Hepatocyte (in vitro differentiated cells): ENCODE measurements at regions not wholly inside any gene's neighbourhood (a gene's known extent, or its start where the extent isn't known, plus 50 kb on each side); places are given as distances from the start of the nearest gene placed in this dataset.

Experiments
- DNase-seq: peaks from one replicate; pipeline ENCODE4 v3.0.0-alpha.2; 2016; ENCODE audit warnings: low spot score
- H2AFZ ChIP-seq: fragments of 200-600 bp; sonication (generic); 2 replicates; pipeline ENCODE4 v1.6.0; 2016; ENCODE audit warnings: antibody characterized with exemption, mild to moderate bottlenecking
- H3K27ac ChIP-seq: fragments of 200-600 bp; sonication (generic); 2 replicates; pipeline ENCODE4 v1.5.1; 2016; ENCODE audit warnings: mild to moderate bottlenecking
- H3K27me3 ChIP-seq: fragments of 200-600 bp; sonication (generic); 2 replicates; pipeline ENCODE4 v1.6.1; 2016
- H3K36me3 ChIP-seq: fragments of 200-600 bp; sonication (generic); replicated peaks from 2 replicates; pipeline ENCODE4 v1.5.1; 2016; ENCODE audit warnings: low read depth; ENCODE audit not compliant: insufficient read depth
- H3K4me1 ChIP-seq: fragments of 200-600 bp; sonication (generic); 2 replicates; pipeline ENCODE4 v1.5.1; 2016; ENCODE audit warnings: mild to moderate bottlenecking, moderate library complexity; ENCODE audit not compliant: insufficient read depth
- H3K4me2 ChIP-seq: fragments of 200-600 bp; sonication (generic); 2 replicates; pipeline ENCODE4 v1.6.0; 2016
- H3K4me3 ChIP-seq: fragments of 200-600 bp; sonication (generic); 2 replicates; pipeline ENCODE4 v1.5.1; 2016; ENCODE audit warnings: mild to moderate bottlenecking
- H3K79me2 ChIP-seq: fragments of 200-600 bp; sonication (generic); 2 replicates; pipeline ENCODE4 v1.6.0; 2017; ENCODE audit warnings: mild to moderate bottlenecking
- H3K9me2 ChIP-seq: fragments of 200-600 bp; sonication (generic); replicated peaks from 2 replicates; pipeline ENCODE4 v1.6.0; 2017; ENCODE audit warnings: mild to moderate bottlenecking; ENCODE audit not compliant: insufficient read depth
- H3K9me3 ChIP-seq: fragments of 200-600 bp; sonication (generic); 2 replicates; pipeline ENCODE4 v1.5.1; 2016; ENCODE audit warnings: low read depth, mild to moderate bottlenecking
- H4K20me1 ChIP-seq: fragments of 200-600 bp; sonication (generic); 2 replicates; pipeline ENCODE4 v1.6.0; 2016; ENCODE audit warnings: mild to moderate bottlenecking; ENCODE audit not compliant: insufficient read depth, poor library complexity, severe bottlenecking
- CTCF ChIP-seq: fragments of 200-600 bp; sonication (generic); IDR thresholded peaks from 2 replicates; pipeline ENCODE4 v1.5.1; 2016; ENCODE audit warnings: antibody characterized with exemption, mild to moderate bottlenecking; ENCODE audit not compliant: poor library complexity
- EZH2 ChIP-seq: fragments of 200-600 bp; sonication (generic); IDR thresholded peaks from 2 replicates; pipeline ENCODE4 v1.6.1; 2016; ENCODE audit warnings: antibody characterized with exemption, mild to moderate bottlenecking, borderline replicate concordance
- EZH2phosphoT487 ChIP-seq: fragments of 200-600 bp; sonication (generic); IDR thresholded peaks from one replicate; pipeline ENCODE4 v1.6.1; 2018; ENCODE audit warnings: antibody characterized with exemption, mild to moderate bottlenecking, low read depth, moderate library complexity; ENCODE audit not compliant: unreplicated experiment, severe bottlenecking
- WGBS: methylation state at CpG from one replicate; pipeline ENCODE4 v1.1.6; 2016; ENCODE audit warnings: low lambda C conversion rate; ENCODE audit errors: missing lambda C conversion rate; 5-methylcytosine and 5-hydroxymethylcytosine counted together

GRCh38 chr5:39668980-39669379, 244.2 kb upstream of the DAB2 start:
- Histone ChIP-seq H3K27me3 (no peaks in the 10 kb centered on the region), H3K9me2 (no peaks in the 10 kb centered on the region), H3K4me2 (no peak overlapping the region), H4K20me1 (no peaks in the 10 kb centered on the region), H3K79me2 (no peaks in the 10 kb centered on the region), H2AFZ (no peak overlapping the region), H3K9me3 (no peaks in the 10 kb centered on the region), H3K4me1 (peaks cover 6% of the 10 kb centered on the region), H3K4me3 (no peak overlapping the region), H3K27ac (no peak overlapping the region), H3K36me3 (no peaks in the 10 kb centered on the region)
- TF ChIP-seq EZH2phosphoT487, result no peak
- TF ChIP-seq EZH2, result no peak
- TF ChIP-seq CTCF, result no peak
- no peak for DNase-seq
- WGBS, result 99% methylated on average over 3 of the region's 3 CpGs

GRCh38 chr5:39665328-39665727, 240.5 kb upstream of the DAB2 start:
- Histone ChIP-seq H3K4me3 (no peak overlapping the region), H3K27ac (no peak overlapping the region), H4K20me1 (no peaks in the 10 kb centered on the region), H3K9me2 (no peaks in the 10 kb centered on the region), H3K36me3 (no peaks in the 10 kb centered on the region), H3K4me2 (no peak overlapping the region), H3K27me3 (no peaks in the 10 kb centered on the region), H3K79me2 (no peaks in the 10 kb centered on the region), H3K9me3 (no peaks in the 10 kb centered on the region), H3K4me1 (no peaks in the 10 kb centered on the region), H2AFZ (no peak overlapping the region)
- DNase-seq, result no peak
- TF ChIP-seq EZH2 (no peak), EZH2phosphoT487 (no peak), CTCF (no peak)
- 95% methylated on average over 17 of the region's 23 CpGs for WGBS

GRCh38 chr5:39662945-39663344, 238.2 kb upstream of the DAB2 start:
- no peak for DNase-seq

More at GRCh38 chr5:39662945-39663344, 238.2 kb upstream of the DAB2 start:
- Histone ChIP-seq H3K36me3 (no peaks in the 10 kb centered on the region), H4K20me1 (no peaks in the 10 kb centered on the region), H3K79me2 (no peaks in the 10 kb centered on the region), H3K4me3 (no peak overlapping the region), H2AFZ (no peak overlapping the region), H3K4me1 (no peaks in the 10 kb centered on the region), H3K27ac (no peak overlapping the region), H3K9me2 (no peaks in the 10 kb centered on the region), H3K4me2 (no peak overlapping the region), H3K27me3 (no peaks in the 10 kb centered on the region), H3K9me3 (no peaks in the 10 kb centered on the region)
- 83% methylated on average over 3 of the region's 3 CpGs for WGBS
- no peak for TF ChIP-seq EZH2phosphoT487
- no peak for TF ChIP-seq CTCF
- no peak for TF ChIP-seq EZH2
